WTC11 (cell line): ENCODE measurements at regions not wholly inside any gene's neighbourhood (a gene's known extent, or its start where the extent isn't known, plus 50 kb on each side); places are given as distances from the start of the nearest gene placed in this dataset.

Experiments
- ATAC-seq: fragments of 200-7000 bp; cut with Tn5 transposase; 2 replicates; pipeline ENCODE4 v1.10.0; 2021; ENCODE audit warnings: mild to moderate bottlenecking, moderate library complexity
- CTCF ChIA-PET: fragments of 300-600 bp; sonication (Branson Sonifier 250); formaldehyde crosslinking; loops from one replicate; lab custom pipeline; 2021; ENCODE audit warnings: antibody characterized with exemption; lab: Charles Lee
- POLR2A ChIA-PET: fragments of 350-600 bp; sonication (Branson Sonifier 250); formaldehyde crosslinking; loops from one replicate; lab custom pipeline; 2021; ENCODE audit warnings: antibody characterized with exemption; lab: Charles Lee
- DNase-seq: peaks from one replicate; pipeline ENCODE4 v3.0.0; 2021; ENCODE audit warnings: low spot score
- H3K27ac Mint-ChIP-seq: 2 replicates; pipeline ENCODE4 v1.8.0; 2021; ENCODE audit warnings: mixed read lengths
- H3K27me3 Mint-ChIP-seq: 2 replicates; pipeline ENCODE4 v1.8.0; 2021; ENCODE audit warnings: low read depth, mild to moderate bottlenecking, moderate library complexity, mixed read lengths
- H3K36me3 Mint-ChIP-seq: 2 replicates; pipeline ENCODE4 v1.8.0; 2021; ENCODE audit warnings: mixed read lengths
- H3K4me1 Mint-ChIP-seq: 2 replicates; pipeline ENCODE4 v1.8.0; 2022; ENCODE audit warnings: mixed read lengths
- H3K4me3 Mint-ChIP-seq: 2 replicates; pipeline ENCODE4 v1.8.0; 2021; ENCODE audit warnings: mild to moderate bottlenecking, moderate library complexity, mixed read lengths
- H3K9me3 Mint-ChIP-seq: 2 replicates; pipeline ENCODE4 v1.8.0; 2021; ENCODE audit warnings: mixed read lengths
- E2F1 ChIP-seq: sonication (generic); formaldehyde crosslinking; IDR thresholded peaks from 2 replicates; pipeline ENCODE4 v1.8.0; 2022; ENCODE audit warnings: mild to moderate bottlenecking, missing genetic modification reagents
- FOXJ3 ChIP-seq: sonication (generic); formaldehyde crosslinking; IDR thresholded peaks from 2 replicates; pipeline ENCODE4 v1.9.0; 2021; ENCODE audit warnings: missing genetic modification reagents, mild to moderate bottlenecking, borderline replicate concordance
- GTF2I ChIP-seq: fragments of 250-450 bp; sonication (Bioruptor Pico); conservative IDR thresholded peaks from 2 replicates; pipeline ENCODE4 v1.4.0; 2021; ENCODE audit warnings: mild to moderate bottlenecking
- MLX ChIP-seq: sonication (generic); formaldehyde crosslinking; IDR thresholded peaks from 2 replicates; pipeline ENCODE4 v1.8.1; 2023; ENCODE audit warnings: mild to moderate bottlenecking, missing genetic modification reagents, moderate library complexity
- NR2C2 ChIP-seq: sonication (generic); formaldehyde crosslinking; IDR thresholded peaks from 2 replicates; pipeline ENCODE4 v1.8.0; 2022; ENCODE audit warnings: mild to moderate bottlenecking, missing genetic modification reagents
- TF ChIP-seq, protein P1 (sequence below): sonication (generic); formaldehyde crosslinking; IDR thresholded peaks from 2 replicates; pipeline ENCODE4 v1.8.0; 2022; ENCODE audit warnings: missing genetic modification reagents
- TF ChIP-seq, protein P2 (sequence below): fragments of 250-450 bp; sonication (Bioruptor Pico); IDR thresholded peaks from 2 replicates; pipeline ENCODE4 v2.1.2; 2022; ENCODE audit warnings: mild to moderate bottlenecking, moderate library complexity
- TF ChIP-seq, protein P3 (sequence below): sonication (generic); formaldehyde crosslinking; IDR thresholded peaks from 2 replicates; pipeline ENCODE4 v1.8.1; 2023; ENCODE audit warnings: mild to moderate bottlenecking, moderate library complexity, missing genetic modification reagents
- TF ChIP-seq, protein P4 (sequence below): sonication (generic); formaldehyde crosslinking; IDR thresholded peaks from 2 replicates; pipeline ENCODE4 v1.8.0; 2022; ENCODE audit warnings: mild to moderate bottlenecking, missing genetic modification reagents
- TF ChIP-seq, protein P5 (sequence below): sonication (generic); formaldehyde crosslinking; IDR thresholded peaks from 2 replicates; pipeline ENCODE4 v1.8.1; 2022; ENCODE audit warnings: mild to moderate bottlenecking, missing genetic modification reagents, moderate library complexity, borderline replicate concordance

- Mint-ChIP-seq H3K4me1 (peaks cover 19% of the 10 kb centered on the region), H3K9me3 (no peaks in the 10 kb centered on the region), H3K27ac (peak overlapping the region; percentile 2; the same call in 1 of the 2 replicates), H3K36me3 (no peaks in the 10 kb centered on the region), H3K4me3 (no peak overlapping the region), H3K27me3 (no peaks in the 10 kb centered on the region)
- TF ChIP-seq GTF2I (peak; percentile 73; the same call in 1 of the 2 replicates), NR2C2 (CRISPR knock-in tag) (no peak)
- POLR2A ChIA-PET, result no interaction called here
- no peak for ATAC-seq
- CTCF ChIA-PET, result interaction anchor here (0.6 to 1.4 kb wide), 4 partner anchors 9 to 397 kb away, joined by 3 to 5 read pairs (median 3); no protein-coding TSS in a partner anchor
- DNase-seq, result no peak
Measured at GRCh38 chr22:27408068-27408467, 393.5 kb downstream of the MN1 start.

DNA sequence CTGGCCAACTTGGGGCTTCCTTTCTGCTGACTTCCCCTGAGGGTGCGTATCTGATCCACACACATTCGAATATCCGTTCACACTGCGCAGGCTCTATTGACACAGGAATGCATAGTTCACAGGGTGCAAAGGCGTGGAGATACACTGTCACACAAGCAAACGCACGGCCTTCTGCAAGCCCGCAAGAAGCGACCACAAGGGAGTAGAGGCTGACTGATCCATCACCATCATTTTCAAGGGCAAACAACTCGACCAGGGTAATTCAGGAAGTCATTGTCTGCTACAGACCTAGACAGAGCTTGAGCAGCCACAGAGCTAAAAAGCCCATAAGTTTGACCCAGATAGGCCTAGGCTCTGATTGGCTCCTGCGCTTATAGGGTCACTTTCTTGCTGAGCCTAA is 392.3 kb downstream of the MN1 start:
- H3K27ac Mint-ChIP-seq, result no peak overlapping the region
- DNase-seq, result no peak
- CTCF ChIA-PET, result interaction anchor here (0.5 to 1.2 kb wide), 4 partner anchors 92 to 396 kb away, joined by 3 to 4 read pairs (median 3); no protein-coding TSS in a partner anchor
- no peak overlapping the region for H3K4me3 Mint-ChIP-seq
- H3K27me3 Mint-ChIP-seq, result no peaks in the 10 kb centered on the region
- no peak for ATAC-seq
- no peaks in the 10 kb centered on the region for H3K9me3 Mint-ChIP-seq
- POLR2A ChIA-PET, result no interaction called here
- H3K36me3 Mint-ChIP-seq, result no peaks in the 10 kb centered on the region
- no peak for TF ChIP-seq FOXJ3 (CRISPR knock-in tag)
- no peak for TF ChIP-seq NR2C2 (CRISPR knock-in tag)
- TF ChIP-seq E2F1 (CRISPR knock-in tag), result no peak
- TF ChIP-seq, protein P1, sequence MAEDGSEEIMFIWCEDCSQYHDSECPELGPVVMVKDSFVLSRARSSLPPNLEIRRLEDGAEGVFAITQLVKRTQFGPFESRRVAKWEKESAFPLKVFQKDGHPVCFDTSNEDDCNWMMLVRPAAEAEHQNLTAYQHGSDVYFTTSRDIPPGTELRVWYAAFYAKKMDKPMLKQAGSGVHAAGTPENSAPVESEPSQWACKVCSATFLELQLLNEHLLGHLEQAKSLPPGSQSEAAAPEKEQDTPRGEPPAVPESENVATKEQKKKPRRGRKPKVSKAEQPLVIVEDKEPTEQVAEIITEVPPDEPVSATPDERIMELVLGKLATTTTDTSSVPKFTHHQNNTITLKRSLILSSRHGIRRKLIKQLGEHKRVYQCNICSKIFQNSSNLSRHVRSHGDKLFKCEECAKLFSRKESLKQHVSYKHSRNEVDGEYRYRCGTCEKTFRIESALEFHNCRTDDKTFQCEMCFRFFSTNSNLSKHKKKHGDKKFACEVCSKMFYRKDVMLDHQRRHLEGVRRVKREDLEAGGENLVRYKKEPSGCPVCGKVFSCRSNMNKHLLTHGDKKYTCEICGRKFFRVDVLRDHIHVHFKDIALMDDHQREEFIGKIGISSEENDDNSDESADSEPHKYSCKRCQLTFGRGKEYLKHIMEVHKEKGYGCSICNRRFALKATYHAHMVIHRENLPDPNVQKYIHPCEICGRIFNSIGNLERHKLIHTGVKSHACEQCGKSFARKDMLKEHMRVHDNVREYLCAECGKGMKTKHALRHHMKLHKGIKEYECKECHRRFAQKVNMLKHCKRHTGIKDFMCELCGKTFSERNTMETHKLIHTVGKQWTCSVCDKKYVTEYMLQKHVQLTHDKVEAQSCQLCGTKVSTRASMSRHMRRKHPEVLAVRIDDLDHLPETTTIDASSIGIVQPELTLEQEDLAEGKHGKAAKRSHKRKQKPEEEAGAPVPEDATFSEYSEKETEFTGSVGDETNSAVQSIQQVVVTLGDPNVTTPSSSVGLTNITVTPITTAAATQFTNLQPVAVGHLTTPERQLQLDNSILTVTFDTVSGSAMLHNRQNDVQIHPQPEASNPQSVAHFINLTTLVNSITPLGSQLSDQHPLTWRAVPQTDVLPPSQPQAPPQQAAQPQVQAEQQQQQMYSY (CRISPR knock-in tag), result no peak
- peaks cover 19% of the 10 kb centered on the region for H3K4me1 Mint-ChIP-seq

DNA sequence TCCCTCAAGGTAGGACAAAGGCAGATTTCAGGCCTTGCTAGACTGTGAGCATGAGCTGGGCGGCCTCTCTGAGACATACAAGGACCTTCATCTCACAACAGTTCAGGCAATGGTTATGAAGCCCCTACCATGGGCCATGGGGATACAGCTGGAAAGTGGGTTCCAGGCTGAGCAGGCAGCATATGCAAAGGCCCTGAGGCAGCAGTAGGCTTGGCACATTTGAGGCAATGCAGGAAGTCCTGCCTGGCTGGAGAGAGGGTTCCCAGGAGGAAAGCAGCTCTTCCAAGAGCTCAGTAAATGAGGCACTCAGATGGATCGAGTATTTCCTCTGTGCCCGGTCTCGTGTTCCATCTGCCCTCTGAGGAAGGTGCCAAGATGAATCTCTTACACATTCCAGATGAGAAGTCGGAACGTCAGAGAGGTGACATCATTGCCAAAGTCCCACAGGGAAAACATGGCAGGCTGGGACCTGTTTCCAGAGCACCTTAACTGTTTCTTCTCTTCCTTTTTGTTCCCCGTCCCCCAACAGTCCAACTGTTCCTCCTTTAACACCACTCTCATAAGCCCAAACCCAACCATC is 388.6 kb downstream of the MN1 start:
- Mint-ChIP-seq H3K9me3 (no peaks in the 10 kb centered on the region), H3K4me3 (no peak overlapping the region), H3K27me3 (no peaks in the 10 kb centered on the region), H3K36me3 (no peaks in the 10 kb centered on the region), H3K4me1 (peaks cover 38% of the 10 kb centered on the region), H3K27ac (no peak overlapping the region)
- POLR2A ChIA-PET, result no interaction called here
- CTCF ChIA-PET, result no interaction called here
- TF ChIP-seq, protein P2, sequence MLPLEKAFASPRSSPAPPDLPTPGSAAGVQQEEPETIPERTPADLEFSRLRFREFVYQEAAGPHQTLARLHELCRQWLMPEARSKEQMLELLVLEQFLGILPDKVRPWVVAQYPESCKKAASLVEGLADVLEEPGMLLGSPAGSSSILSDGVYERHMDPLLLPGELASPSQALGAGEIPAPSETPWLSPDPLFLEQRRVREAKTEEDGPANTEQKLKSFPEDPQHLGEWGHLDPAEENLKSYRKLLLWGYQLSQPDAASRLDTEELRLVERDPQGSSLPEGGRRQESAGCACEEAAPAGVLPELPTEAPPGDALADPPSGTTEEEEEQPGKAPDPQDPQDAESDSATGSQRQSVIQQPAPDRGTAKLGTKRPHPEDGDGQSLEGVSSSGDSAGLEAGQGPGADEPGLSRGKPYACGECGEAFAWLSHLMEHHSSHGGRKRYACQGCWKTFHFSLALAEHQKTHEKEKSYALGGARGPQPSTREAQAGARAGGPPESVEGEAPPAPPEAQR (CRISPR knock-in tag), result no peak
- TF ChIP-seq, protein P3, sequence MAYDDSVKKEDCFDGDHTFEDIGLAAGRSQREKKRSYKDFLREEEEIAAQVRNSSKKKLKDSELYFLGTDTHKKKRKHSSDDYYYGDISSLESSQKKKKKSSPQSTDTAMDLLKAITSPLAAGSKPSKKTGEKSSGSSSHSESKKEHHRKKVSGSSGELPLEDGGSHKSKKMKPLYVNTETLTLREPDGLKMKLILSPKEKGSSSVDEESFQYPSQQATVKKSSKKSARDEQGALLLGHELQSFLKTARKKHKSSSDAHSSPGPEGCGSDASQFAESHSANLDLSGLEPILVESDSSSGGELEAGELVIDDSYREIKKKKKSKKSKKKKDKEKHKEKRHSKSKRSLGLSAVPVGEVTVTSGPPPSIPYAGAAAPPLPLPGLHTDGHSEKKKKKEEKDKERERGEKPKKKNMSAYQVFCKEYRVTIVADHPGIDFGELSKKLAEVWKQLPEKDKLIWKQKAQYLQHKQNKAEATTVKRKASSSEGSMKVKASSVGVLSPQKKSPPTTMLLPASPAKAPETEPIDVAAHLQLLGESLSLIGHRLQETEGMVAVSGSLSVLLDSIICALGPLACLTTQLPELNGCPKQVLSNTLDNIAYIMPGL (CRISPR knock-in tag), result no peak
- no peak for TF ChIP-seq MLX (CRISPR knock-in tag)
- TF ChIP-seq, protein P4, sequence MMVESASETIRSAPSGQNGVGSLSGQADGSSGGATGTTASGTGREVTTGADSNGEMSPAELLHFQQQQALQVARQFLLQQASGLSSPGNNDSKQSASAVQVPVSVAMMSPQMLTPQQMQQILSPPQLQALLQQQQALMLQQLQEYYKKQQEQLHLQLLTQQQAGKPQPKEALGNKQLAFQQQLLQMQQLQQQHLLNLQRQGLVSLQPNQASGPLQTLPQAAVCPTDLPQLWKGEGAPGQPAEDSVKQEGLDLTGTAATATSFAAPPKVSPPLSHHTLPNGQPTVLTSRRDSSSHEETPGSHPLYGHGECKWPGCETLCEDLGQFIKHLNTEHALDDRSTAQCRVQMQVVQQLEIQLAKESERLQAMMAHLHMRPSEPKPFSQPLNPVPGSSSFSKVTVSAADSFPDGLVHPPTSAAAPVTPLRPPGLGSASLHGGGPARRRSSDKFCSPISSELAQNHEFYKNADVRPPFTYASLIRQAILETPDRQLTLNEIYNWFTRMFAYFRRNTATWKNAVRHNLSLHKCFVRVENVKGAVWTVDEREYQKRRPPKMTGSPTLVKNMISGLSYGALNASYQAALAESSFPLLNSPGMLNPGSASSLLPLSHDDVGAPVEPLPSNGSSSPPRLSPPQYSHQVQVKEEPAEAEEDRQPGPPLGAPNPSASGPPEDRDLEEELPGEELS (CRISPR knock-in tag), result no peak
- TF ChIP-seq, protein P5, sequence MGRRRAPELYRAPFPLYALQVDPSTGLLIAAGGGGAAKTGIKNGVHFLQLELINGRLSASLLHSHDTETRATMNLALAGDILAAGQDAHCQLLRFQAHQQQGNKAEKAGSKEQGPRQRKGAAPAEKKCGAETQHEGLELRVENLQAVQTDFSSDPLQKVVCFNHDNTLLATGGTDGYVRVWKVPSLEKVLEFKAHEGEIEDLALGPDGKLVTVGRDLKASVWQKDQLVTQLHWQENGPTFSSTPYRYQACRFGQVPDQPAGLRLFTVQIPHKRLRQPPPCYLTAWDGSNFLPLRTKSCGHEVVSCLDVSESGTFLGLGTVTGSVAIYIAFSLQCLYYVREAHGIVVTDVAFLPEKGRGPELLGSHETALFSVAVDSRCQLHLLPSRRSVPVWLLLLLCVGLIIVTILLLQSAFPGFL (CRISPR knock-in tag), result no peak
- ATAC-seq (no peak), DNase-seq (no peak)
